ENCODE measurements at regions not wholly inside any gene's neighbourhood (a gene's known extent, or its start where the extent isn't known, plus 50 kb on each side); places are given as distances from the start of the nearest gene placed in this dataset.
A peak's percentile ranks its signal among the peaks of the same experiment; 100 is the strongest.

- intact Hi-C loops (cut with DNase I) = no loop called here
- 88 to 89% methylated on average over 1 of the region's 1 CpG for WGBS, 2 donors
Observed at GRCh38 chr18:53796040-53796729, 428.3 kb downstream of the MBD2 start.

DNA sequence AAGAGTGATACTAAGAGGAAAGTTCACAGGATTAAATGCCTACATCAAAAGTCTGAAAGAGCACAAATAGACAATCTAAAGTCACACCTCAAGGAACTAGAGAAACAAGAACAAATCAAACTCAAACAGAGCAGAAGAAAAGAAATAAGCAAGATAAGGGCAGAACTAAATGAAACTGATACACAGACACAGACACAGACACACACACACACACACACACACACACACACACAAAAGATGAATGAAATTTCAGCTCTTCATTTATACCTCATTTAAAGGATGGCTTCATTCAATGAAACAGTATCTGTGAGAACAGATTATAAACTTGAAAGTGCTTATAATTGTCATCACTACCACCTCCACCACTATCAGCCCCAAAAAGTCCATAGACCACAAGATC, 428.9 kb downstream of the MBD2 start:
- H3K9me3 ChIP-seq (ENCODE audit: control insufficient read depth, low read length) = no peaks in the 10 kb centered on the region
- no peak overlapping the region for H3K4me3 ChIP-seq (ENCODE audit: low read length in 2 of 2)
- no peaks in the 10 kb centered on the region for H3K4me1 ChIP-seq (ENCODE audit: control insufficient read depth in 1 of 2, insufficient read depth in 2 of 2, low read length in 2 of 2)
- no peak overlapping the region for H3K27ac ChIP-seq (ENCODE audit: low read depth in 1 of 2, low read length in 2 of 2)
- ATAC-seq (ENCODE audit: low FRiP score) = no peak
- DNase-seq = no peak
- no peaks in the 10 kb centered on the region for H3K36me3 ChIP-seq (ENCODE audit: control insufficient read depth in 1 of 2, insufficient read depth in 2 of 2, low read length in 1 of 2)
- intact Hi-C loops (cut with DNase I) = no loop called here
- no peaks in the 10 kb centered on the region for H3K27me3 ChIP-seq (ENCODE audit: control insufficient read depth in 1 of 2, insufficient read depth in 2 of 2, low read length in 1 of 2)

More at GRCh38 chr18:53796040-53796729, 428.3 kb downstream of the MBD2 start:
- Histone ChIP-seq H3K4me3 (ENCODE audit: low read length in 2 of 2) (no peak overlapping the region), H3K27me3 (ENCODE audit: control insufficient read depth in 1 of 2, insufficient read depth in 2 of 2, low read length in 1 of 2) (no peaks in the 10 kb centered on the region), H3K9me3 (ENCODE audit: control insufficient read depth, low read length) (no peaks in the 10 kb centered on the region), H3K4me1 (ENCODE audit: control insufficient read depth in 1 of 2, insufficient read depth in 2 of 2, low read length in 2 of 2) (no peaks in the 10 kb centered on the region), H3K27ac (ENCODE audit: low read depth in 1 of 2, low read length in 2 of 2) (no peak overlapping the region), H3K36me3 (ENCODE audit: control insufficient read depth in 1 of 2, insufficient read depth in 2 of 2, low read length in 1 of 2) (no peaks in the 10 kb centered on the region)
- ATAC-seq (ENCODE audit: low FRiP score) (peak; percentile 78), DNase-seq (peak in 1 of 2 donors; percentile 28)

DNA sequence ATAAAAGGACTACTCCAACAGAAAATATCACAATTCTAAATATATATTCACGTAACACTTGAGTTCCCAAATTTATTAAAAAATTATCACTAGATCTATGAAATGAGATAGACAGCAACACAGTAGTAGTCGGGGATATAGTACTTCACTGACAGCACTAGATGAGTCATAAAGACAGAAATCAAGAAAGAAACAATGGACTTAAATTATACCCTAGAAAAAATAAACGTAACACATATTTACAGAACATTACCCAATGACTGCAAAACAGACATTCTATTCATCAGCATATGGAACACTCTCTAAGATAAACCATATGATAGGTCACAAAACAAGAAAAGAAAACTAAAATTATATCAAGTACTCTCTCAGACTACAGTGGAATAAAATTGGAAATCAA, 429.4 kb downstream of the MBD2 start:
- intact Hi-C loops (cut with DNase I) = no loop called here
- no peaks in the 10 kb centered on the region for H3K4me1 ChIP-seq (ENCODE audit: control insufficient read depth in 1 of 2, insufficient read depth in 2 of 2, low read length in 2 of 2)
- no peaks in the 10 kb centered on the region for H3K36me3 ChIP-seq (ENCODE audit: control insufficient read depth in 1 of 2, insufficient read depth in 2 of 2, low read length in 1 of 2)
- 74 to 85% methylated on average over 3 of the region's 3 CpGs for WGBS, 2 donors
- H3K4me3 ChIP-seq (ENCODE audit: low read length in 2 of 2) = no peak overlapping the region
- ATAC-seq (ENCODE audit: low FRiP score) = no peak
- no peaks in the 10 kb centered on the region for H3K9me3 ChIP-seq (ENCODE audit: control insufficient read depth, low read length)
- no peak overlapping the region for H3K27ac ChIP-seq (ENCODE audit: low read depth in 1 of 2, low read length in 2 of 2)
- no peaks in the 10 kb centered on the region for H3K27me3 ChIP-seq (ENCODE audit: control insufficient read depth in 1 of 2, insufficient read depth in 2 of 2, low read length in 1 of 2)
- no peak for DNase-seq

GRCh38 chr18:53792762-53793161, 431.7 kb downstream of the MBD2 start:
- intact Hi-C loops (cut with DNase I) = no loop called here
- WGBS, 2 donors = 79 to 87% methylated on average over 4 of the region's 4 CpGs
- DNase-seq (no peak), ATAC-seq (ENCODE audit: low FRiP score) (no peak)
- Histone ChIP-seq H3K4me3 (ENCODE audit: low read length in 2 of 2) (no peak overlapping the region), H3K27ac (ENCODE audit: low read depth in 1 of 2, low read length in 2 of 2) (no peak overlapping the region), H3K36me3 (ENCODE audit: control insufficient read depth in 1 of 2, insufficient read depth in 2 of 2, low read length in 1 of 2) (no peaks in the 10 kb centered on the region), H3K9me3 (ENCODE audit: control insufficient read depth, low read length) (no peaks in the 10 kb centered on the region), H3K4me1 (ENCODE audit: control insufficient read depth in 1 of 2, insufficient read depth in 2 of 2, low read length in 2 of 2) (no peaks in the 10 kb centered on the region), H3K27me3 (ENCODE audit: control insufficient read depth in 1 of 2, insufficient read depth in 2 of 2, low read length in 1 of 2) (no peaks in the 10 kb centered on the region)

- Histone ChIP-seq H3K9me3 (ENCODE audit: control insufficient read depth, low read length) (no peaks in the 10 kb centered on the region), H3K27ac (ENCODE audit: low read depth in 1 of 2, low read length in 2 of 2) (no peak overlapping the region), H3K36me3 (ENCODE audit: control insufficient read depth in 1 of 2, insufficient read depth in 2 of 2, low read length in 1 of 2) (no peaks in the 10 kb centered on the region), H3K27me3 (ENCODE audit: control insufficient read depth in 1 of 2, insufficient read depth in 2 of 2, low read length in 1 of 2) (no peaks in the 10 kb centered on the region), H3K4me3 (ENCODE audit: low read length in 2 of 2) (no peak overlapping the region), H3K4me1 (ENCODE audit: control insufficient read depth in 1 of 2, insufficient read depth in 2 of 2, low read length in 2 of 2) (no peaks in the 10 kb centered on the region)
- intact Hi-C loops (cut with DNase I) = no loop called here
- peak; percentile 79 for ATAC-seq (ENCODE audit: low FRiP score)
- no peak for DNase-seq
Observed at GRCh38 chr18:53790786-53791185, 433.7 kb downstream of the MBD2 start.

DNA sequence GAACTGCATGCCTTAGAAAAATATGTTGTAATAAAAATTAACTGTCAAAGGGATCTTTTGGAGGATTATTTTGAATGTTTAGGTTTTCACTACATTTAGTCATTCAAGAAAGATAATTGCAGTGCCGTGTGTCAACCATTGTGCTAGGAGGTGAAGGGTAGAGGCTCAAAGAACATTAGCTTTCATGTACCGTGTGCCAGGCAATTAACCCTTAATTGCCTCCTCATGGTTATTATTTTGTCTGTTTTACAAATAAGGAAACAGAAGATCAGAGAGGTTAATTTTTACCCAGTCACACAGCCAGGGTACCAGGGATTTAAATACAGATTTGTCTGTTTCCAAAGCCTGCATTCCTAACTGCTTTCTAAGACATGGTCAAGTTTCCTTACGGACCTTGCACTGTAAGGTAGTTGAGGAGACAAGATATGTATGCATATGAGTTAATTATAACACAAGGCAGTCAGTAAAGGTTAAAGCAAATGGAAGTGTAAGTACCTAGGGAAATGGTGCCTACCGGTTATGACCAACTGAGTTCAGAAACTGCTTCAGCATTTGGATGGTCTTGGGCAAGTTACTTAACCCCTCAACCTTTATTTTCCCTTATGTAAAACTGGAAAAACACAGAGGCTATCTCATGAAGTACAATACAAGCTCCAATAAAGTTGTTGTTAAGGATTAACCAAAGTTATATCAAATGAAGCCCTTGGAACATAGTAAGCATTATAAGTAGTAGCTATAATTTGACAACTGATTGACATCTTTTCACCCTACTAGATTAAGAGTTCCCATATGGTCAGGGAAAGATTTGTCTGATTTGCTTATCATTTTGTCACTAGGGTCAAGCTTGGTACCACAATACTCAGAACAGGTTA, 434.9 kb downstream of the MBD2 start:
- Histone ChIP-seq H3K27me3 (ENCODE audit: control insufficient read depth in 1 of 2, insufficient read depth in 2 of 2, low read length in 1 of 2) (no peaks in the 10 kb centered on the region), H3K4me3 (ENCODE audit: low read length in 2 of 2) (no peak overlapping the region), H3K4me1 (ENCODE audit: control insufficient read depth in 1 of 2, insufficient read depth in 2 of 2, low read length in 2 of 2) (no peaks in the 10 kb centered on the region), H3K9me3 (ENCODE audit: control insufficient read depth, low read length) (no peaks in the 10 kb centered on the region), H3K36me3 (ENCODE audit: control insufficient read depth in 1 of 2, insufficient read depth in 2 of 2, low read length in 1 of 2) (no peaks in the 10 kb centered on the region), H3K27ac (ENCODE audit: low read depth in 1 of 2, low read length in 2 of 2) (no peak overlapping the region)
- intact Hi-C loops (cut with DNase I) = no loop called here
- ATAC-seq (ENCODE audit: low FRiP score) (no peak), DNase-seq (no peak)
- WGBS, 2 donors = 66 to 77% methylated on average over 4 of the region's 4 CpGs

GRCh38 chr18:53785811-53786210, 438.7 kb downstream of the MBD2 start:
- H3K9me3 ChIP-seq (ENCODE audit: control insufficient read depth, low read length) = no peaks in the 10 kb centered on the region
- intact Hi-C loops (cut with DNase I) = no loop called here
- no peaks in the 10 kb centered on the region for H3K4me1 ChIP-seq (ENCODE audit: control insufficient read depth in 1 of 2, insufficient read depth in 2 of 2, low read length in 2 of 2)
- no peak for ATAC-seq (ENCODE audit: low FRiP score)
- H3K27me3 ChIP-seq (ENCODE audit: control insufficient read depth in 1 of 2, insufficient read depth in 2 of 2, low read length in 1 of 2) = no peaks in the 10 kb centered on the region
- DNase-seq = no peak
- H3K36me3 ChIP-seq (ENCODE audit: control insufficient read depth in 1 of 2, insufficient read depth in 2 of 2, low read length in 1 of 2) = no peaks in the 10 kb centered on the region
- H3K4me3 ChIP-seq (ENCODE audit: low read length in 2 of 2) = no peak overlapping the region
- H3K27ac ChIP-seq (ENCODE audit: low read depth in 1 of 2, low read length in 2 of 2) = no peak overlapping the region

- no peak for ATAC-seq (ENCODE audit: low FRiP score)
- 54 to 70% methylated on average over 1 of the region's 1 CpG for WGBS, 2 donors
- intact Hi-C loops (cut with DNase I) = no loop called here
- no peak overlapping the region for H3K4me3 ChIP-seq (ENCODE audit: low read length in 2 of 2)
- DNase-seq = no peak
- H3K4me1 ChIP-seq (ENCODE audit: control insufficient read depth in 1 of 2, insufficient read depth in 2 of 2, low read length in 2 of 2) = no peaks in the 10 kb centered on the region
- H3K27ac ChIP-seq (ENCODE audit: low read depth in 1 of 2, low read length in 2 of 2) = no peak overlapping the region
- no peaks in the 10 kb centered on the region for H3K36me3 ChIP-seq (ENCODE audit: control insufficient read depth in 1 of 2, insufficient read depth in 2 of 2, low read length in 1 of 2)
- H3K27me3 ChIP-seq (ENCODE audit: control insufficient read depth in 1 of 2, insufficient read depth in 2 of 2, low read length in 1 of 2) = no peaks in the 10 kb centered on the region
- no peaks in the 10 kb centered on the region for H3K9me3 ChIP-seq (ENCODE audit: control insufficient read depth, low read length)
Observed at GRCh38 chr18:53784253-53784652, 440.2 kb downstream of the MBD2 start.

GRCh38 chr18:53780666-53781065, 443.8 kb downstream of the MBD2 start:
- intact Hi-C loops (cut with DNase I) = no loop called here
- no peaks in the 10 kb centered on the region for H3K36me3 ChIP-seq (ENCODE audit: control insufficient read depth in 1 of 2, insufficient read depth in 2 of 2, low read length in 1 of 2)
- ATAC-seq (ENCODE audit: low FRiP score) (no peak), DNase-seq (no peak)
- H3K27ac ChIP-seq (ENCODE audit: low read depth in 1 of 2, low read length in 2 of 2) = no peak overlapping the region
- H3K4me3 ChIP-seq (ENCODE audit: low read length in 2 of 2) = no peak overlapping the region
- WGBS, 2 donors = 72 to 75% methylated on average over 1 of the region's 1 CpG
- no peaks in the 10 kb centered on the region for H3K9me3 ChIP-seq (ENCODE audit: control insufficient read depth, low read length)
- no peaks in the 10 kb centered on the region for H3K27me3 ChIP-seq (ENCODE audit: control insufficient read depth in 1 of 2, insufficient read depth in 2 of 2, low read length in 1 of 2)
- no peaks in the 10 kb centered on the region for H3K4me1 ChIP-seq (ENCODE audit: control insufficient read depth in 1 of 2, insufficient read depth in 2 of 2, low read length in 2 of 2)
